ENCODE measurements at regions not wholly inside any gene's neighbourhood (a gene's known extent, or its start where the extent isn't known, plus 50 kb on each side); places are given as distances from the start of the nearest gene placed in this dataset.
A peak's percentile ranks its signal among the peaks of the same experiment; 100 is the strongest.

GRCh38 chrX:137969191-137969590, 403.3 kb downstream of the ZIC3 start:
- no peaks in the 10 kb centered on the region for H3K27me3 ChIP-seq
- DNase-seq, result no peak
- no peak overlapping the region for H3K4me3 ChIP-seq
- no peaks in the 10 kb centered on the region for H3K36me3 ChIP-seq
- H3K9me3 ChIP-seq, result no peaks in the 10 kb centered on the region

- Histone ChIP-seq H3K36me3 (no peaks in the 10 kb centered on the region), H3K4me3 (no peak overlapping the region), H3K9me3 (no peaks in the 10 kb centered on the region), H3K27me3 (no peaks in the 10 kb centered on the region)
- DNase-seq, result no peak
These were observed 416.7 kb downstream of the ZIC3 start for GRCh38 chrX:137982472-137983172.

DNA sequence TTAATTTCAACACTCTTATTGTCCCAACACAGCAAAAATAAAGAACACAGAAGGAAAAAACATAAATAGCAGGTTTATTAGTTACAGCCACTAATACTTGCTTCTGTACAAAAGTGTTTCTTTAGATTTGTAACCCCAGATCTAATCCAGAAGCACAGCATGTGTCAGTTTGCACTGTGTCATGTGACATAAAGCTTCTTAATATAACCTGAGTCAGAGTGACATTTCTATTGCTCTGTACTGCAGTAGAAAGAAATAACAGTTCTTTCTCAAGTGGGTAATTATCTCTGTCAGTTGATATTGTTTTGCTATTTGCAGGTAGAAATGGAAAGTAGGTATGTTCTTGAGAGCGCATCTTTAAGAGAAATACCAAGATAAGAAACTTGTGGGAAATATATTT, 422.5 kb downstream of the ZIC3 start:
- Histone ChIP-seq H3K36me3 (no peaks in the 10 kb centered on the region), H3K9me3 (no peaks in the 10 kb centered on the region), H3K4me3 (no peak overlapping the region), H3K27me3 (no peaks in the 10 kb centered on the region)
- no peak for DNase-seq

DNA sequence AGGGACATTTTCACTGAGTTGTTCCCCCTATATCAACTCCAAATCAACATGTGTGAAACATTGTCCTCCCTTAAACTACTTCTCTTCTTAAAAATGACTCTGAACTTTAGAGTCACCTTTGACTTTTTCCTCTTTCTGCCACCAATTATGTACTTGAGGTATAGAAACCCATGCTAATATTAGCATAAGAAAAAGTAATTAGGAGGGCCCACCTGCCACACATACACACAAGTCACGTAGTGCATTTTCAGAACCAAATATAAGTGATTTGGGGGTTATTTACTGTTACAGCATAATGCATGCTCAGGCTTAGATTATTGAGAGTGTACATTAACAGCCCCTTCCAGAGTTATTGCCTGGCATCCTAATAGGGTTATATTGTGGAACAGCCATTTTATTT, 432.7 kb downstream of the ZIC3 start:
- Histone ChIP-seq H3K4me3 (no peak overlapping the region), H3K9me3 (no peaks in the 10 kb centered on the region), H3K27me3 (no peaks in the 10 kb centered on the region), H3K36me3 (no peaks in the 10 kb centered on the region)
- DNase-seq, result no peak

DNA sequence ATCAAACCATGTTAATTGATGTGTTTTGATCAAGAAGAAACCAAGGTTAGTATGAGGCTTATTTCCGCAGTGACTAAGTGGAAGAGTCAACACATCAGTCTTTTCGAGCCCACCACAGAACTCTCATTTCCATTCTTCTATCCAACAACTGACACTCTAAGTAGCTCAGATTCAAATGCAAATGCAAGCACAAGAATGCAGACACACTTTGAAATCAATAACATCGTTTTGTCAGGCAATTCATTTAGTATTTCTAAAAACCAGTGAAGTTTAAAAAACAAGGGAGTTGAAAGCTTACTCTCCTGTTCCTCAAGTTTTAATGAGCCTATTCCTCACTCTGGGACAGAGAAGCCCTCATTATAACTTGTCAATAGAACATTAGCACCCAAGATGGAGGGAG, 433.1 kb downstream of the ZIC3 start:
- Histone ChIP-seq H3K36me3 (no peaks in the 10 kb centered on the region), H3K4me3 (no peak overlapping the region)
- no peak for DNase-seq

GRCh38 chrX:137999552-137999951, 433.6 kb downstream of the ZIC3 start:
- DNase-seq, result no peak
- H3K36me3 ChIP-seq, result no peaks in the 10 kb centered on the region
- no peaks in the 10 kb centered on the region for H3K9me3 ChIP-seq
- H3K4me3 ChIP-seq, result no peak overlapping the region
- no peaks in the 10 kb centered on the region for H3K27me3 ChIP-seq

More for the DNA sequence above, 433.1 kb downstream of the ZIC3 start:
- H3K27me3 ChIP-seq, result no peaks in the 10 kb centered on the region
- H3K9me3 ChIP-seq, result no peaks in the 10 kb centered on the region

GRCh38 chrX:138001226-138001625, 435.3 kb downstream of the ZIC3 start:
- Histone ChIP-seq H3K36me3 (no peaks in the 10 kb centered on the region), H3K27me3 (no peaks in the 10 kb centered on the region), H3K4me3 (no peak overlapping the region), H3K9me3 (no peaks in the 10 kb centered on the region)
- DNase-seq, result no peak

- DNase-seq, result no peak
- Histone ChIP-seq H3K27me3 (no peaks in the 10 kb centered on the region), H3K4me3 (no peak overlapping the region), H3K9me3 (no peaks in the 10 kb centered on the region), H3K36me3 (no peaks in the 10 kb centered on the region)
These were observed 440.3 kb downstream of the ZIC3 start for GRCh38 chrX:138006180-138006579.

DNA sequence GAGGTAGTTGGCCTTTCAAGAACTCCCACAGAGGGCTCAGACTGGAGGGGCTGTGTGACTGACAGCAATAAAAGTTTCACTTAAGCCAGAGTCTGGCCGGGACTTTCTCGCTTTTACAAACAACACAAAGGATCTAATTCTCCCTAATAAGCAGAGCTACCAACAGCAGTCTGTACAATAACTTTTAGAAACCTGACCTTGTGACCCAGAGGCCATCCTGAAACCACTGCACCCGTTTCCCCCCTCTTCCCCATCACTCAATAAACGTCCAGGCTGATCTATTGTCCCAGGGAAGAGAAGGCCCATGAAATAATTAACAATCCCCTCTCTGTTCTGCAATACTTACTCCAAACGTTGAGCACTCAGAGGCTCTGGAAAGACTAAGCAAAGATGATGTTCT, 442.4 kb downstream of the ZIC3 start:
- Histone ChIP-seq H3K36me3 (no peaks in the 10 kb centered on the region), H3K27me3 (no peaks in the 10 kb centered on the region), H3K4me3 (no peak overlapping the region), H3K9me3 (no peaks in the 10 kb centered on the region)
- no peak for DNase-seq

- H3K27me3 ChIP-seq, result no peaks in the 10 kb centered on the region
- H3K9me3 ChIP-seq, result no peaks in the 10 kb centered on the region
- DNase-seq, result peak; percentile 0
- no peaks in the 10 kb centered on the region for H3K36me3 ChIP-seq
- H3K4me3 ChIP-seq, result no peak overlapping the region
These were observed 445.5 kb downstream of the ZIC3 start for GRCh38 chrX:138011468-138011867.

- no peaks in the 10 kb centered on the region for H3K36me3 ChIP-seq
- H3K27me3 ChIP-seq, result no peaks in the 10 kb centered on the region
- H3K4me3 ChIP-seq, result no peak overlapping the region
- no peaks in the 10 kb centered on the region for H3K9me3 ChIP-seq
- no peak for DNase-seq
These were observed 448.6 kb downstream of the ZIC3 start for GRCh38 chrX:138014577-138014976.

DNA sequence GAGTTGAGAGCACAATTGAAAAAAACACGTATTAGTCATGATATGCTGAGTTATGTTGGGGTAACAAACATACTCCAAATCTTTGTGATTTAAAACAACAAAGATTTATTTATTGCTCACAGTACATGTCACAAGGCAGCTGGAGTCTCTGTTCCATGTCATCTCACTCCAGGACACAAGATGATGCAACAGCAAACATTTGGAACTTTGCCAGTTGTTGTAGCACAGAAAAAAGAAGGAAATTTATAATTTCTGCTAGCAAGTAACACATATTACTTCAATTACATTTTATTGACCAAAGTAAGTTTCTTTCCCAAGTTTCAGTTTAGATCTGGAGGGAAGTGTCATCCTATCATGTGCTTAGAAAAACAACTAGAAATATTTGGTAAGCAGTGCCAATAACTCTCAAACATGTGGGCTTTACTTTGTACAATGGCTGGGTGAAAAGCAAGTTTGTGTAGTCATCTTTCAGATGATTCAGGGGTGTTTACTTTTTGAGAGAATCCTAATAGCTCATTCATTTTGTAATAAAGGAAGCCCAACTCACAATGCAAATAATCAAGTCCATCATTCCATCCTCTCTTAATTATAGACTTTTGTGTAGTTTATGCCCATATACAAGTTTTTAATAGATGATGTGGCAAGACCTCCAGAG, 452.3 kb downstream of the ZIC3 start:
- Histone ChIP-seq H3K9me3 (no peaks in the 10 kb centered on the region), H3K4me3 (no peak overlapping the region), H3K36me3 (no peaks in the 10 kb centered on the region), H3K27me3 (no peaks in the 10 kb centered on the region)
- DNase-seq, result no peak

DNA sequence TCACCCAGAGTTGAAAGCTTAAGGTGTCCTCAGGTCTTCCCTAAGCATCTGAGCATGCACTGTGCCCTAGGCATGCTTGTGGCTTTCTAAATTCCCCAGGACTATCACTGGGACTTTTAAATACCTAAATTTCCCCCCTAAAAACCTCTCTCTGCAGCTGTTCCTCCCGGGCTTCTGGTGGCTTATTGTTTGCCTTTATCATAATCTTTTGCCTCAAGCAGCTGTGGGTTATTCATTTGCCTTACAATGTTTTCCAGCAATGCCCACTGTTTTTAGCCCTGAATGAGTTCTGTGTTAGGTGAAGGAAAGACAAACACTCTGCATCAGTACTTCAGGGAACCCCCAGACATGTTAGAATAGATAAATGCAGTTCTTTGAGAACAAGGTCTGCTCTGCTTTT, 455.0 kb downstream of the ZIC3 start:
- DNase-seq, result no peak

GRCh38 chrX:138026211-138026610, 460.3 kb downstream of the ZIC3 start:
- DNase-seq, result no peak
- Histone ChIP-seq H3K36me3 (no peaks in the 10 kb centered on the region), H3K4me3 (no peak overlapping the region), H3K9me3 (no peaks in the 10 kb centered on the region), H3K27me3 (no peaks in the 10 kb centered on the region)

More for the DNA sequence above, 455.0 kb downstream of the ZIC3 start:
- Histone ChIP-seq H3K27me3 (no peaks in the 10 kb centered on the region), H3K4me3 (no peak overlapping the region), H3K36me3 (no peaks in the 10 kb centered on the region), H3K9me3 (no peaks in the 10 kb centered on the region)

GRCh38 chrX:138031715-138032114, 465.8 kb downstream of the ZIC3 start:
- Histone ChIP-seq H3K36me3 (no peaks in the 10 kb centered on the region), H3K9me3 (no peaks in the 10 kb centered on the region), H3K27me3 (no peaks in the 10 kb centered on the region), H3K4me3 (no peak overlapping the region)
- DNase-seq, result no peak

DNA sequence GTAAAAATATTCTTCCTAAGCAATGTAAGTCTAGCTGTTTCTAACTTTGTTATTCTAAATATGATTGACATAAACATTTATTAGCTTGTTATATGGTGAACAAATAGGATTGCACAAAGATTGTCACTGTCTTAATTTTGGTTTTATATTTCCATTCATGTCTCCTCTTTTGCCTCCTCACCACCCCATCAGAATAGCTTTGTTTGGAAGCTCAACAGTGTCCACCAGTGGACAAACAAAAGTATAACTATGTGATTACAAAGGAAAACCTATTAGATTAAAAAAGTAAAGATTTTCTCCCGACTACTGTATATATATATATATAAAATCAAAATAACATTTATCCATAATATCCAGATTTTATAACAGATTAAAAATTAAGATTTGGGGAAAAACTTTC, 468.2 kb downstream of the ZIC3 start:
- no peaks in the 10 kb centered on the region for H3K9me3 ChIP-seq
- no peak overlapping the region for H3K4me3 ChIP-seq
- H3K36me3 ChIP-seq, result no peaks in the 10 kb centered on the region
- no peak for DNase-seq
- no peaks in the 10 kb centered on the region for H3K27me3 ChIP-seq

- Histone ChIP-seq H3K4me3 (no peak overlapping the region), H3K9me3 (no peaks in the 10 kb centered on the region), H3K36me3 (no peaks in the 10 kb centered on the region), H3K27me3 (no peaks in the 10 kb centered on the region)
- no peak for DNase-seq
These were observed 471.6 kb downstream of the ZIC3 start for GRCh38 chrX:138037548-138037947.

DNA sequence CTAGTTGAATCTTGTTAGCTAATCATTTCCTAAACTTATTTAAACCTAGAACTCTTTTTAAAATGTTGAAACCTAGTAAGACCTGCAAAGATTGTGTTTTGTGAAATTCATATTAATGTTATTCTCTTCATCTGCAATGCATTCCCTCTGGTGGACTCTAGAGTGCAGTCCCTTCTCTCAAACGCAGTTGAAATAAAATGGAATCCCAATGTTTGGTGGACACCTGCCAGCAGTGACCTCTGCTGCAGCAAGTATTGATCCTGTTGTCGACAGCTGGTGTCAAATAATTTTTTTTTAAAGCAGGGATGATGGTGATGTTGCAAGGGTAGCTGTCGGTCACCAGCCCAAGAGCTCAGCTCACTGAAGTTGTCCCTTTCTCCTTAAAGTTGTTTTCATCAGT, 492.0 kb downstream of the ZIC3 start:
- DNase-seq, result no peak
- no peaks in the 10 kb centered on the region for H3K9me3 ChIP-seq
- no peaks in the 10 kb centered on the region for H3K27me3 ChIP-seq
- H3K4me3 ChIP-seq, result no peak overlapping the region
- H3K36me3 ChIP-seq, result no peaks in the 10 kb centered on the region

Measured in MG63 (cell line).